MCF 10A (cell line): ENCODE measurements at regions not wholly inside any gene's neighbourhood (a gene's known extent, or its start where the extent isn't known, plus 50 kb on each side); places are given as distances from the start of the nearest gene placed in this dataset.

Experiments
- BruUV-seq: library from RNA; stranded (reverse); fragments of 400-500 nt; replicated peaks from 2 replicates; lab custom pipeline; 2021; lab: Mats Ljungman, UMichigan
- CTCF ChIA-PET: fragments of 300-600 bp; sonication (Branson Sonifier 250); formaldehyde crosslinking; extraction: SDS; loops from one replicate; lab custom pipeline; 2021; ENCODE audit warnings: antibody characterized with exemption, inconsistent platforms; lab: Yijun Ruan, JAX
- POLR2A ChIA-PET: fragments of 300-600, 350-650 bp; sonication (Branson Sonifier 250); formaldehyde crosslinking; extraction: SDS; loops from one replicate; lab custom pipeline; 2020; ENCODE audit warnings: antibody characterized with exemption, inconsistent platforms; lab: Yijun Ruan, JAX
- DNase-seq: peaks from one replicate; pipeline ENCODE4 v3.0.0-alpha.2; 2018; ENCODE audit not compliant: unreplicated experiment
- H3K27ac Mint-ChIP-seq: one replicate; pipeline ENCODE4 v1.8.0; 2022; ENCODE audit warnings: mild to moderate bottlenecking, low read depth, mixed read lengths; ENCODE audit not compliant: unreplicated experiment
- H3K27me3 Mint-ChIP-seq: one replicate; pipeline ENCODE4 v1.8.0; 2022; ENCODE audit warnings: mixed read lengths; ENCODE audit not compliant: insufficient read depth, unreplicated experiment
- H3K36me3 Mint-ChIP-seq: one replicate; pipeline ENCODE4 v1.8.0; 2022; ENCODE audit warnings: mild to moderate bottlenecking, moderate library complexity, mixed read lengths; ENCODE audit not compliant: insufficient read depth, unreplicated experiment
- H3K4me1 Mint-ChIP-seq: one replicate; pipeline ENCODE4 v1.8.0; 2022; ENCODE audit warnings: mixed read lengths; ENCODE audit not compliant: insufficient read depth, unreplicated experiment
- H3K4me3 Mint-ChIP-seq: one replicate; pipeline ENCODE4 v1.8.0; 2022; ENCODE audit warnings: mild to moderate bottlenecking, moderate library complexity, mixed read lengths; ENCODE audit not compliant: unreplicated experiment
- H3K9me3 Mint-ChIP-seq: one replicate; pipeline ENCODE4 v1.8.0; 2022; ENCODE audit warnings: mixed read lengths; ENCODE audit not compliant: unreplicated experiment
- CTCF ChIP-seq: fragments of 200-600 bp; IDR thresholded peaks from one replicate; pipeline ENCODE4 v1.8.0; 2022; ENCODE audit warnings: antibody characterized with exemption, mild to moderate bottlenecking; ENCODE audit not compliant: unreplicated experiment
- intact Hi-C: fragments of 100-400 bp; cut with micrococcal nuclease; formaldehyde crosslinking; loops from 2 replicates; pipeline ENCODE4 v1.14.1; 2022

GRCh38 chr4:137640838-137641158 is 108.5 kb upstream of the PCDH18 start:
- intact Hi-C loops = no loop called here
- DNase-seq = no peak
- H3K9me3 Mint-ChIP-seq = peaks cover 7% of the 10 kb centered on the region
- BruUV-seq = no TSS peak
- H3K36me3 Mint-ChIP-seq = no peaks in the 10 kb centered on the region
- H3K27me3 Mint-ChIP-seq = no peaks in the 10 kb centered on the region
- POLR2A ChIA-PET = no interaction called here
- H3K4me1 Mint-ChIP-seq = peaks cover 23% of the 10 kb centered on the region
- CTCF ChIA-PET = interaction anchor here (0.6 kb wide), 1 partner anchor 935 kb away, joined by 3 read pairs; no protein-coding TSS in a partner anchor
- H3K27ac Mint-ChIP-seq = peak overlapping the region; percentile 85
- TF ChIP-seq CTCF = no peak
- no peak overlapping the region for H3K4me3 Mint-ChIP-seq

- ChIA-PET CTCF (interaction anchor here (0.6 kb wide), 1 partner anchor 936 kb away, joined by 3 read pairs; no protein-coding TSS in a partner anchor), POLR2A (no interaction called here)
- Mint-ChIP-seq H3K36me3 (no peaks in the 10 kb centered on the region), H3K4me1 (peaks cover 28% of the 10 kb centered on the region), H3K27me3 (no peaks in the 10 kb centered on the region), H3K9me3 (peaks cover 7% of the 10 kb centered on the region), H3K27ac (peak overlapping the region; percentile 85), H3K4me3 (no peak overlapping the region)
- intact Hi-C loops = no loop called here
- no TSS peak for BruUV-seq
- TF ChIP-seq CTCF = no peak
- DNase-seq = no peak
Observed at GRCh38 chr4:137640156-137640837, 108.0 kb upstream of the PCDH18 start.

GRCh38 chr4:137638934-137639333 is 106.6 kb upstream of the PCDH18 start:
- H3K4me1 Mint-ChIP-seq = peaks cover 26% of the 10 kb centered on the region
- TF ChIP-seq CTCF = no peak
- H3K27ac Mint-ChIP-seq = peak overlapping the region; percentile 10
- no peaks in the 10 kb centered on the region for H3K9me3 Mint-ChIP-seq
- no peaks in the 10 kb centered on the region for H3K36me3 Mint-ChIP-seq
- ChIA-PET POLR2A (no interaction called here), CTCF (interaction anchor here (0.7 kb wide), 1 partner anchor 1157 kb away, joined by 3 read pairs; no protein-coding TSS in a partner anchor)
- H3K4me3 Mint-ChIP-seq = no peak overlapping the region
- intact Hi-C loops = loop anchor here (5.0 to 10.0 kb wide), 2 partner anchors 267 to 354 kb away; no protein-coding TSS in a partner anchor
- no peaks in the 10 kb centered on the region for H3K27me3 Mint-ChIP-seq
- BruUV-seq = no TSS peak
- DNase-seq = no peak

GRCh38 chr4:137635601-137636000 is 103.3 kb upstream of the PCDH18 start:
- Mint-ChIP-seq H3K9me3 (no peaks in the 10 kb centered on the region), H3K27ac (peak overlapping the region; percentile 97), H3K4me1 (peaks cover 16% of the 10 kb centered on the region), H3K4me3 (peak overlapping the region; percentile 61), H3K27me3 (no peaks in the 10 kb centered on the region), H3K36me3 (no peaks in the 10 kb centered on the region)
- no peak for TF ChIP-seq CTCF
- no TSS peak for BruUV-seq
- ChIA-PET POLR2A (interaction anchor here (0.5 to 1.1 kb wide), 5 partner anchors 10 to 694 kb away, joined by 3 to 4 read pairs (median 3); no protein-coding TSS in a partner anchor), CTCF (interaction anchor here (1.0 kb wide), 1 partner anchor 16 kb away, joined by 3 read pairs; no protein-coding TSS in a partner anchor)
- peak; percentile 49 for DNase-seq
- intact Hi-C loops = loop anchor here (5.0 to 10.0 kb wide), 2 partner anchors 263 to 351 kb away; no protein-coding TSS in a partner anchor
